ENCODE measurements at regions not wholly inside any gene's neighbourhood (a gene's known extent, or its start where the extent isn't known, plus 50 kb on each side); places are given as distances from the start of the nearest gene placed in this dataset.

GRCh38 chr5:6831678-6832671 is 118.7 kb downstream of the TENT4A start:
- no peak for DNase-seq (ENCODE audit: low spot score)

- no peak for DNase-seq (ENCODE audit: low spot score)
Measured at GRCh38 chr5:6832994-6833393, 119.8 kb downstream of the TENT4A start.

- DNase-seq (ENCODE audit: low spot score) = no peak
Measured at GRCh38 chr5:6833406-6833805, 120.2 kb downstream of the TENT4A start.

- DNase-seq (ENCODE audit: low spot score) = no peak
Measured at GRCh38 chr5:6837095-6837494, 123.9 kb downstream of the TENT4A start.

- DNase-seq (ENCODE audit: low spot score) = no peak
Measured at GRCh38 chr5:6837519-6838110, 124.4 kb downstream of the TENT4A start.

- DNase-seq (ENCODE audit: low spot score) = no peak
Measured at GRCh38 chr5:6838736-6839135, 125.5 kb downstream of the TENT4A start.

GRCh38 chr5:6840136-6840793 is 127.0 kb downstream of the TENT4A start:
- DNase-seq (ENCODE audit: low spot score) = no peak

DNA sequence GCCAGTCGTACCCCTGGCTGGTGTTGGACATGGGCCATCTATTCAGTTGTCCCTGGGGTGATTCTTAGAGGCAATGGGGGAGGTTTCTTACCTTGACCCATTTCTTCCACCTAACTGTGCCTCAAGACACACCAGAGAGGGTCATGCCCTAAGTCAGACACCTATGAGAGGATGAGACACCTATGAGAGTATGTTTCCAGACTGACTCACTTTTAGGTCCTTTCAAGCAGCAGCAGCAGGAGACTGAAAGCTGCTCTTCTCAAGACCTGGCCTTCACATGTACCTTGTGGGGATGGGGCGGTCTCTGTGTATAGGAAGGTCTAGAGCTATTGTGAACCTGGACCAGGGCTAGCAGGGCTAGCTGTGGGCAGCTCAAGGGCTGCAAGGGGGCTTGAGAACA is 130.1 kb downstream of the TENT4A start:
- DNase-seq (ENCODE audit: low spot score) = no peak

GRCh38 chr5:6843821-6844220 is 130.6 kb downstream of the TENT4A start:
- DNase-seq (ENCODE audit: low spot score) = no peak

DNA sequence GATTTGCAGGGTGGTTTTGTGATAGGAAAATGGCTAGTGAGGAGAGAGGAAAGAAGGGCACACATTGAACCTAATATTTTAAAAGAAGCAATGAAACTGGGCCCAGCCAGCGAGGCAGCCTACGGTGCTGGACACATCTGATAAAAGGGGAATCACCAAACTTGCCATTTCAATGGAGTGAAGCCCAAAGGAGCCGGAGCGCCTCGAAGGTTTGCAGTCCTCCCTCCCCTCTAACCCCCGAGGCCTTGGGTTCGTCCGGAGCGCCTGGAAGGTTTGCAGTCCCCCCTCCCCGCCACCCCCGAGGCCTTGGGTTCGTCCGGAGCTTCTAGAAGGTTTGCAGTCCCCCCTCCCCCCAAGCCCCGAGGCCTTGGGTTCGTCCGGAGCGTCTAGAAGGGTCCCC is 132.6 kb downstream of the TENT4A start:
- DNase-seq (ENCODE audit: low spot score) = no peak

- no peak for DNase-seq (ENCODE audit: low spot score)
Measured at GRCh38 chr5:6847870-6848269, 134.6 kb downstream of the TENT4A start.

GRCh38 chr5:6849316-6850105 is 136.3 kb downstream of the TENT4A start:
- DNase-seq (ENCODE audit: low spot score) = no peak

GRCh38 chr5:6850106-6850432 is 136.8 kb downstream of the TENT4A start:
- DNase-seq (ENCODE audit: low spot score) = no peak

DNA sequence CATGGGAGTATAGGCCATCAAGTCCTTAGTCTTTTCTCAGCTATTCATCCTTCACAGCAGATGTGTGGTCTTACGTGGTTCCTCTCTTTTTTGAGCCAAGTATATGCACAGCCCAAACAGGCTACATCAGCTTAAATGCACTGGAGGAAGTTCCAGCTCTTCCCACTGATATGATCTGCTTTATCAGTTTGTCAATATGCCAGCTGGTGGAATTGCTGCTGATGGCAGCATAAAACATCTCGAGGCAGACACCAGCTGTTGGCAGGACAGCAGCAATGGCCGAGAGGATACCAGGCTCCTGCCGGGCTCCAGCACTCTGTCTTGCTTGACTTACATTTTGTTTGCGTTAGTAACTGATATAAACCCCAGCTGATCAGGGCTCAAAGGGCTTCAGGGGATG is 143.4 kb downstream of the TENT4A start:
- no peak for DNase-seq (ENCODE audit: low spot score)

GRCh38 chr5:6858419-6858818 is 145.2 kb downstream of the TENT4A start:
- DNase-seq (ENCODE audit: low spot score) = no peak

- DNase-seq (ENCODE audit: low spot score) = no peak
Measured at GRCh38 chr5:6859023-6859422, 145.8 kb downstream of the TENT4A start.

- no peak for DNase-seq (ENCODE audit: low spot score)
Measured at GRCh38 chr5:6859951-6860638, 146.9 kb downstream of the TENT4A start.

DNA sequence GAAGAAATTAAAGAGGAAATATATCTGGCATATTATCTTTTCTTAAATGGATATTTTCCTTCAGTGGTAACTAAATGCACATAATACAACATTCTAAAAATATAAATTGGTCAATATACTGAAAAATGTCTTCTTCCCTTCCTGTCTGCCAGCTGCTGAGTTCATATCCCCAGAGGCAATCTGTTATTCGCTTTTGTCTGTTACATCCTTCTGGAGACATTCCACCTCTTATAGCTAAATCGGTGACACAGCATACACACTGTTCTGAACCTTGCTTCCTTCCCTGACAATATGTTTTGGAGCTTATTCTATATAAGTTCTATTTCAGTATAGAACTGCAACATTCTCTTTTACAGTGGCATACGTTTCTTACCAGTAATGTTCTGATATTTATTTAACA is 147.8 kb downstream of the TENT4A start:
- no peak for DNase-seq (ENCODE audit: low spot score)

GRCh38 chr5:6861667-6862066 is 148.4 kb downstream of the TENT4A start:
- DNase-seq (ENCODE audit: low spot score) = no peak

- DNase-seq (ENCODE audit: low spot score) = no peak
Measured at GRCh38 chr5:6862306-6862705, 149.1 kb downstream of the TENT4A start.

- no peak for DNase-seq (ENCODE audit: low spot score)
Measured at GRCh38 chr5:6867712-6868111, 154.5 kb downstream of the TENT4A start.

Data from ureter (tissue), 1 donor.